ENCODE measurements at regions not wholly inside any gene's neighbourhood (a gene's known extent, or its start where the extent isn't known, plus 50 kb on each side); places are given as distances from the start of the nearest gene placed in this dataset.

GRCh38 chr6:147869201-147869600 lies 360.7 kb downstream of the SAMD5 start:
- no peak for DNase-seq

GRCh38 chr6:147869869-147870268 lies 361.4 kb downstream of the SAMD5 start:
- DNase-seq, result no peak

GRCh38 chr6:147870506-147871110 lies 362.1 kb downstream of the SAMD5 start:
- no peak for DNase-seq

GRCh38 chr6:147872002-147872401 lies 363.5 kb downstream of the SAMD5 start:
- DNase-seq, result no peak

- DNase-seq, result no peak
Measured at GRCh38 chr6:147873816-147874215, 365.3 kb downstream of the SAMD5 start.

GRCh38 chr6:147874322-147874721 lies 365.8 kb downstream of the SAMD5 start:
- DNase-seq, result no peak

GRCh38 chr6:147879031-147879580 lies 370.6 kb downstream of the SAMD5 start:
- no peak for DNase-seq

GRCh38 chr6:147881432-147881831 lies 372.9 kb downstream of the SAMD5 start:
- no peak for DNase-seq

- DNase-seq, result no peak
Measured at GRCh38 chr6:147888374-147888773, 379.9 kb downstream of the SAMD5 start.

- no peak for DNase-seq
Measured at GRCh38 chr6:147891671-147892070, 383.2 kb downstream of the SAMD5 start.

GRCh38 chr6:147892476-147892875 lies 384.0 kb downstream of the SAMD5 start:
- no peak for DNase-seq

GRCh38 chr6:147895272-147895671 lies 386.8 kb downstream of the SAMD5 start:
- DNase-seq, result no peak

GRCh38 chr6:147900247-147900830 lies 391.8 kb downstream of the SAMD5 start:
- DNase-seq, result no peak

- DNase-seq, result no peak
Measured at GRCh38 chr6:147903321-147903720, 394.8 kb downstream of the SAMD5 start.

GRCh38 chr6:147903931-147904330 lies 395.4 kb downstream of the SAMD5 start:
- DNase-seq, result no peak

GRCh38 chr6:147904416-147904815 lies 395.9 kb downstream of the SAMD5 start:
- DNase-seq, result no peak

- DNase-seq, result no peak
Measured at GRCh38 chr6:147905711-147906110, 397.2 kb downstream of the SAMD5 start.

- DNase-seq, result no peak
Measured at GRCh38 chr6:147906361-147906760, 397.9 kb downstream of the SAMD5 start.

GRCh38 chr6:147909640-147910039 lies 401.1 kb downstream of the SAMD5 start:
- no peak for DNase-seq

- DNase-seq, result no peak
Measured at GRCh38 chr6:147910281-147910680, 401.8 kb downstream of the SAMD5 start.

- no peak for DNase-seq
Measured at GRCh38 chr6:147911057-147911456, 402.6 kb downstream of the SAMD5 start.

GRCh38 chr6:147911686-147912085 lies 403.2 kb downstream of the SAMD5 start:
- DNase-seq, result no peak

- DNase-seq, result no peak
Measured at GRCh38 chr6:147922799-147923198, 414.3 kb downstream of the SAMD5 start.

- no peak for DNase-seq
Measured at GRCh38 chr6:147924598-147924997, 416.1 kb downstream of the SAMD5 start.

GRCh38 chr6:147925826-147926225 lies 416.8 kb upstream of the SASH1 start:
- DNase-seq, result no peak

Measured in activated T-cell treated with anti-CD3 and anti-CD28 coated beads for 4 hours (primary cell).